GM19397 (cell line): ENCODE measurements at regions not wholly inside any gene's neighbourhood (a gene's known extent, or its start where the extent isn't known, plus 50 kb on each side); places are given as distances from the start of the nearest gene placed in this dataset.

ENCODE experiments used
- ATAC-seq: cut with Tn5 transposase; IDR thresholded peaks from one replicate; pipeline ENCODE4 v1.9.1; 2021; ENCODE audit warnings: mild to moderate bottlenecking, moderate library complexity; ENCODE audit not compliant: unreplicated experiment

DNA sequence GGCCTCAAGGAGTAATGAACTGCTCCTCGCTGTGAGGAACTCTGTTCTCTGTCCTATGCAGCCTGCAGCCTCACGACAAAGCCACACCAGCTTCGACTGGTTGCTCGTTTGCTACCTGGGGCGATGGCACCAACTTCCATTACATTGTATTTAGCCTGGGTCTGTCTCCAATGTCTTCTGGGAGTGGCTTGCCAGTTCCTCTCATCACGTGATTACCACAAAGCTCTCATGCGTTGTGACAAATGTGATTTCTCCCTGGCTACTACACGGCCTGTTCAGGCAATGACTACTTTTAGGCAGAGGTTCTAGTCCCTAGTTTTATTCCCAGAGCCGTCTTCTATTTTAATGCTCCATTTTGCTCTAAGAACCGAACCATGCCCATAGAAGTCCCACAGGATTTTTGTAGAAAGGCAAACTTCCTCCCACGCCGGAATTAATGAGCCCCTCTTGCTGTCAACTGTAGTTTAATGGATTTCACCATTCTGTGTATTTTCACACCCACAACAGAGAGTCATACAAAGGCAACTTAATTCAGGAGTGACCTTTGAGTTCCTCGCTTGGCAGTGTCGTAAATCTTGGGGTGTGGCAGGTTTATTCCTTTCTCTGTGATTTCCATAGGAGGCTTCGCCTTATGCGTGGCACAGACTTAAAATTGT is 351.9 kb downstream of the EFNB2 start:
- no peak for ATAC-seq

DNA sequence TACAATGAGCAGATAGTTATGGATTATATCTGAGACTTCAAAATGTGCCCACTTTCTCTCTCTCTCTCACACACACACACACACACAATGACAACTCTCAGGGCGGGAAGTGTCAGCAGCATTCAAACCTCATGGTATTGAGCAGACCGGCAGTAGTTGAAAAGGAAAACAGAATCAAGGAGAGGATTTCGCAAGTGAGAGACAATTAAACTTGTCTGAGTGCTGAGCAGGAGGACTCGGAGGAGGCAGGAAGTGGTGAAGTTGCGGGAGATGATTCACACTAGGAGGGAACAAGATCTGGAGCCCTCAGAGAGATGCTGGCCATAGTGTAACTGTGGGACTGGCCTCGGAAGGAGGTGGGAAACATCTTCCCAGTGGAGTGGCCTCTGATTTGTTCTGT is 353.1 kb downstream of the EFNB2 start:
- no peak for ATAC-seq

DNA sequence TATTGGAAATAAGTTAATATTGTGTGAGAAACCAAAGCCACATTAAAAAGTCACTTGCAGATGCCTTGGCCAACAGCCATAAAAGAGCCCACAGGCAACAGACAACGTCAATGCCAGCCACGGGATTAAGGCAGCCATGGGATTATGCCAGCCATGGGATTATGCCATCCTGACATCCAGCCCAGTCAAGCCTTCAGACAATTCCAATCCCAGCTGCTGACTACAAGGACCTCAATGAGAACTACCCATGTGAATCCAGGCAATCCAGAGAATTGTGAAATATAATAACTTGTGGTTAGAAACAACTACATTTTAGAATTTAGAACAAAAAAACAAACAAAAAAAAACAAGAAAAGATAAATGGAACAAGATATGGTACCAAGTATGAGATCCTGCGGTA is 356.6 kb downstream of the EFNB2 start:
- ATAC-seq, result no peak

- no peak for ATAC-seq
These were observed 358.3 kb downstream of the EFNB2 start for GRCh38 chr13:106177146-106177545.

DNA sequence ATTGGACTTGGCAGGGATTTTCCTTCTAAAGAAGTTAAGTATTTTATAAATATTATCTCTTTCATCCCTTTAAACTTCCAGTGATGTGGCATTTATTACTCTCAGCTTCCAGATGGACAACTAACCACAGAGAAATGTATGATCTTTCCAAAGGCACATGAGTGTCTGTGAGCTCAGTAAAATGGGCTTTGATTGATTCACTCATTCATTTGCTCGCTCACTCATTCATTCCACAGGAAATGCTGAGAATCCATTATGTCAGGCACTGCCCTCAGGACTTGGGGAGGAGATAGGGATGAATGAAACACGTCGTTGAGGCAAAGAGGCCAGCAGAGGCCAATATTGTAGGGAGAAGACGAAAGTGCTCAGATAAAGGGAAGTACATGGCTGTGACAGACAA is 359.3 kb downstream of the EFNB2 start:
- ATAC-seq, result no peak

DNA sequence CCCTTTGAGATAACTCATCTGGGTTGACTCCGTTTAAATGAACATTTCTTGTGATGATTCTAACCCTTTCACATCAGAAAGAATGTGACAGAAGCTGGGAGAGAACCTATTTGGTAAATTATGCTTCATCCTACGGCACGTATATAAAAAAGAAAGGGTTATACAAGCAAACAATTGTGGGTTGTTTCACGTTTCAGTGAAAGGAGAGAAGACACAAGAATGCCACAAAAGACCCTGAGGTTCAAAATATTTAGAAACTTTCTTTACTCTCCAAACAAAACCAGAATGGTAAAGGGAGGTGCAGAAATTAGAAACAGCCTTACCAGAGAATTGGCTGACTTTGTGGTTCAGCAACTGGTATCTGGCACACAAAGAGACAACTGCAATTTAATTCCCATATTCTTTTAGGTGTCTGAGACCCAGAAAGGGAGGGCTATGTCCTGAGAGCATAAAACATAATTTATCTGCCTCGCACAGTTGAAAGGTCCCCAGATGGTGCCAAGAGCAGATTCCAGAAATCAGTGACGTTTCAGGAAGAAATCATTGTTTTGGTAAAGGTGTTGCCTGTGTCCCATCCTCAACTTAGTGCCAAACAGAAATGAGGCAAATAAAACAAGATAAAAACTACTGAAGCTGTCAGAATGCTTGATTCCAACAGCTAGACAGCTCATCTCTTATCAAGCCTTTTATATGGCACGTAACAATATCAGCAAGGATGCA is 361.4 kb downstream of the EFNB2 start:
- no peak for ATAC-seq

DNA sequence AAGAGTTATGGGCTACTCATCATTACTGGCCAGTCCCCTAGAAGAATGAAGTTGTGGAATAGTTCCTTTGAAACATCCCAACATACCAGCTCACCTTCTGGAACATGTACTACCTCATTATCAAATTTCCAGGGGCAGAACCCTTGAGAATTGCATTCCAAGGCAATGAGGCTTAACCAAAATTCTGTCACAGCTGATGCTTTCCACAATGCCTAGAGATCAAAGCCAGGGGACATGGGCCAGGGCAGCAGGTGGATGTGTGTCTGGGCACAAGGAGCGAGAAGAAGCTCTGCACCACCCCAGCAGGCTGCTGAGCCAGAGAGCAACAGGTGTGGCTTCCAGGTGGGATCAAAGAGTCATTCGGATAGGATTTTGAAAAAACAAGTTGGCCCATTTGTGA is 362.1 kb downstream of the EFNB2 start:
- ATAC-seq, result no peak

DNA sequence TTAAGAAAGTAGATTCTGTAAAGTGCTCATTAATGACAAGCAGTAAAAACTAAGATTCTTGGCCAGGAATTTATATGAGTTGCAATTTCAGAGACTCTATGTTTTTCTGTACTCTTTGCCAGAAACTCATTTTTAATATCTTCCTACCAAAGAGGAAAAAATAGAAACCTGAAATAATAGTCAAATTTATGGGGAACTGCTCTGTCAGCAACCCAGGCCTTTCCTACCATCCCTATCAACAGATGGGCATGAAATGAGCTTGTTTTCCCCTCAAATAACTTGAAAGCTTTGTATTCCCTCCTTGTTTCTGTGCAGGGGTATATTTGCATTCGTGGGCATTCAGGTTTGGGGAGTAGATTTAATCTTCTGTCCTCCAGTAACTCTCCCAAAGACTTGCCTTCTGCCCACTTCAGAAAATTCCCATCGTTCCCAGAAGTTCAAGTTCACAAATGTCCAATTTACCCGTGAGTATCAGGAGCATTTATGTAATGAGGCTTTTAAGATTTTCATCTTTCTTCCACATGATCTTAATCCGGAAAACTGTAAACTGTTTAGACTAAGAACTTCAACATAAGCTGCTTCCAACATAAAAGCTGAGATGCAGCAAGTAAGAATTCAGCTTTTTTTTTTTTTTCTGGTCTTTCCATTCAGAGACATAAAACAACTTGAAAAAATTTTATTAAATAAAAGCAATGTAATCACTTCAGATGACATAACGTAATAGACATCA is 363.1 kb downstream of the EFNB2 start:
- ATAC-seq, result no peak

GRCh38 chr13:106163426-106163825 is 372.0 kb downstream of the EFNB2 start:
- ATAC-seq, result no peak

GRCh38 chr13:106161146-106161545 is 374.3 kb downstream of the EFNB2 start:
- no peak for ATAC-seq

GRCh38 chr13:106159295-106160195 is 375.9 kb downstream of the EFNB2 start:
- no peak for ATAC-seq

GRCh38 chr13:106156468-106156867 is 379.0 kb downstream of the EFNB2 start:
- no peak for ATAC-seq

- ATAC-seq, result no peak
These were observed 380.1 kb downstream of the EFNB2 start for GRCh38 chr13:106155411-106155810.

DNA sequence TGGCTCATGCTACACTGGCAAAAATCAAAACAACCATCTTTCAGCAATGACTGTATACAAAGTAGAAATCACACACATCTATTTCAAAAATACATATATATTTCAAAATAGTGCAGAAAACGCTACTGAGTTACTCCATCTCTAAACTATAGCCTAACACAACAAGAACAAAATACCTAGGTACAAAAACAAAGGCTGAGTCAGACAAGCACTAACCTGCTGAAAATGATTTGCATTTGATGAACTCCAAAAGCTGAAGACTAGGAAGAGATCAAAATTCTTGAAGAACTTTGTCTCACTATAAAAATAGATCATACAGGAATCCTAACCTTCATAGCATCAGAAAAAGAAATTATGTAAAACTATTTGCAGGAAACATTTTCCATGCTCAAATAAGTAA is 381.6 kb downstream of the EFNB2 start:
- ATAC-seq, result no peak

DNA sequence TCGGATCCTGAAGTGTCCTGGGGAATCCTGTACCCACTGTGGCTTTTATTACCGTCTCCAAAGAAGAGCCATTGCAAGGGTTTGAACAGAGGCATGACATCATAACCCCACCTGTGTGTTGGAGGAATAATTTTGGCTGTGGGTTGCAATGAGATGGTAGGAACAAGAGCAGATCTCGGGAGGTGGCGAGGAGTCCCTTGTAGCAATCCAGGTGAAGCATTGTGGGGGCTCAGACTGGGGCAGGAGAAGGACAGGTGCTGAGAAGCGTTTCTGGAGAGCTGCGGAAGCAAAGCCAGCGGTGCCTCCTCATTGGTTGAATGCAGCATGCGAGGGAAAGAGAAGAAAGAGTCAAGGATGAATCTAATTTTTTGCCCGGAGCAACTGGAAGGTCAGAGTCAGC is 382.4 kb downstream of the EFNB2 start:
- no peak for ATAC-seq

DNA sequence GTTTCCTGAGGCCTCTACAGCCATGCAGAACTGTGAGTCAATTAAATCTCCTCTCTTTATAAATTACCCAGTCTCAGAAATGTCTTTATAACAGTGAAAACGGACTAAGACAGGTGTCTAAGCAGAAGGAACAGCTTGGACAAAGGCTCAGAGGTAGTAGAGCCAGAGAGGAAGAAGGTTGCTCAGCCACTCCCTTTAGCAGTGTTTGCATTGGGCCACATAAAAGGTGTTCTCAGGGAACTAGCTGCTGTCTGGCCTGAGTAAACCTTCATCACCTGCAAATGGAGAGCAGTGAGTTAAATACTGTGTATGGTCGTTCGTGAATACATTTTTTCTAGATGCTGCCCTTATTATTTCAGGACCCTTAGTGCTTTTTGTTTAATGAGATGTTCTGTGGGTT is 383.4 kb downstream of the EFNB2 start:
- ATAC-seq, result no peak

- no peak for ATAC-seq
These were observed 384.3 kb downstream of the EFNB2 start for GRCh38 chr13:106151056-106151699.

- no peak for ATAC-seq
These were observed 389.2 kb downstream of the EFNB2 start for GRCh38 chr13:106145997-106146864.

GRCh38 chr13:106145070-106145469 is 390.4 kb downstream of the EFNB2 start:
- no peak for ATAC-seq
